GM18873 (cell line): ENCODE measurements at regions not wholly inside any gene's neighbourhood (a gene's known extent, or its start where the extent isn't known, plus 50 kb on each side); places are given as distances from the start of the nearest gene placed in this dataset.
A peak's percentile ranks its signal among the peaks of the same experiment; 100 is the strongest.

Source experiments
- ATAC-seq: cut with Tn5 transposase; IDR thresholded peaks from one replicate; pipeline ENCODE4 v1.9.1; 2021; ENCODE audit warnings: mild to moderate bottlenecking, moderate library complexity, moderate number of reproducible peaks; ENCODE audit not compliant: unreplicated experiment, low FRiP score

DNA sequence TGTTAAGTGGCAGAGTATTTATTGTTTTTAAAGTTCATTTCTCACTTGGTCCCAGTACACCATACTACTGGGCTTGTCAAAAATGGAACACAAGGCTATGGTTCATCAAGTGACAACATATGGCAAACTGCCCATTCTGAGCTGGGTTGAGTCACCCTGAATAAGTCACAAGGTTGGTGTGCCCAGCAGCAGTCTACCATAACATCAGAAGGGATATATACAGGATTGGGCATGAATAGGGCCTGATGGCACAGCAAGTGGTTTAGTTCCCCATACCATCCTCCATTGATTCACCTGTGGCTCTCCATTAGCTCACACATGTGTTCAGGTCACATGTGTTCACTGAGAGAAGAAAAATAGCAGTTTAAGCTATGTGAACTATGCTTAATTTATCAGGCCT, 249.8 kb upstream of the PRDM9 start:
- ATAC-seq, result no peak

- ATAC-seq, result no peak
Observed at GRCh38 chr5:23253621-23254198, 253.7 kb upstream of the PRDM9 start.

GRCh38 chr5:23242891-23243290, 264.5 kb upstream of the PRDM9 start:
- no peak for ATAC-seq

DNA sequence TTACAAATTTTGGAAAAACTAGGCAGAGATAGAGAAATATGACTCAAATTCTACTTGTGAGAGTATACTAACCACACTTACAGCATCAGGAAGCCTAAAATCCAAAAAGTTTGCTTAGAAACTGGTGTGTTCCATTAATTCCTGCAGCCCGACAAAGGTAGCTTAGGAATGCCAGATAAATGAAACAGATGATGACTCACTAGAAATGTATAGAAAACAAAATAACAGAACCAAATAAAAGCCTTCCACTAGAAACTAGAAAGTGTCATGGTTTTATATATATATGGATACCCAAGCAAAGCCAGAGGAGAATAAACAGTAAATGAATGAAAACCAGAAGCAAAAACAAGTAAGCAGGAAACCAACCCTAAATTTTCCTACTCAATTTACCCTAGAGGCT, 272.2 kb upstream of the PRDM9 start:
- ATAC-seq, result no peak

DNA sequence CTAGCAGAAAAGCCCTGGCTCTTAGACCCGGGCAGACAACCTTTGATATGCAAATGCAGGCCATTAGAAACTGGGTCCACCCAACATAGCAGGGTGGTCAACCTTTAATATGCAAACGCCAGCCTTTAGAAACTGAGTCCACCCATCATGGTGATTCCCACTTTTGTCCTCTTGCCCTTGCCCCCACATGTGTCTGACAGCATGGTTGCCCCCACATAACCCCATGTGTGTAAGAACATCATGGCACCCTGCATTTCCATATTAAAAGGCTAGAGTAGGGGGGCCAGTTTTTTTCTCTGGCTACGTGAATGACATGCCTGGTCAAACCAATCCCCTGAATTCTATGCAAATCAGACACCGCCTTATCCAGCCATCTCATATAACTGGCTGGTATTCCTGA, 273.2 kb upstream of the PRDM9 start:
- no peak for ATAC-seq

DNA sequence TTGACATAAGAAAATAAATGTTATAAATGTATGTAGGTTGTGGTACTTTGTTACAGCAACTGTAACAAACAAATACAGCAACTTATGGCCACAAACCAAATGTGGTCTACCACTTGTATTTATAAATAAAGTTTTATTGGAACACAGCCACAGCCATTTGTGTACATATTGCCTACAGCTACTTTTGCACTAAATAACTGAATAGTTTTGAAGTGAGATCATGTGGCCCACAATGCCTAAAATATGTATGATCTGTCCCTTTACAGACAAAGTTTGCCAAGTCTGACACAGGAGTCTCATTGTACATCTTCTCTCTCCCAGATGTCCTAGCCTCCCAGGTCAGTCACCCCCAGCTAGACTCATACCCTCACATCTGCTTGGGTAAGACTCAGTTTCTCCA, 283.6 kb upstream of the PRDM9 start:
- no peak for ATAC-seq

- ATAC-seq, result no peak
Observed at GRCh38 chr5:23221831-23222230, 285.6 kb upstream of the PRDM9 start.

- ATAC-seq, result no peak
Observed at GRCh38 chr5:23217159-23217558, 290.2 kb upstream of the PRDM9 start.

GRCh38 chr5:23216345-23216744, 291.1 kb upstream of the PRDM9 start:
- ATAC-seq, result no peak

DNA sequence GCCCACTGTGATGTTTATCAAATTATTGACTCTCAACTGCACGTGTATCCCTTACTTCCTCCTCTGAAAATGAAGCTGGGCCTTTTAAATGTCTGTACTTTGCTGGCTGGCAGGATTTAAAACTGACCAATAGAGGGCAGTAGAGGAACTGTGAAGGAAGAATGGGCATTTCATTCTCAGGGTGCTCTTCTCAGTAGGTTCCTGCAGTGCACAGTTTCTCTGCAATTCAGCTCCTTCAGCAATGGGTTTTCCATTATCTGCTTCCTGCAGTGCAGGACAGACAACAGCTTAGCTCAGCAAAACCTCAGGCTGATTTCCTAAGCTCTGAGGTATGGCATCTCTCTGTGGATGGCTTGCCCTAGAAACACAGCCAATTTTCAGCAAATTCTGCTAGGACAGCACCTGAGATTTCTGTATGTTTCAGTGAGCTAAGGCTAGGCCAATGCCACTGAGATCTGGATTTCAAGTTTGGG, 298.4 kb upstream of the PRDM9 start:
- ATAC-seq, result peak; percentile 55

GRCh38 chr5:23204111-23204510, 303.3 kb upstream of the PRDM9 start:
- no peak for ATAC-seq

DNA sequence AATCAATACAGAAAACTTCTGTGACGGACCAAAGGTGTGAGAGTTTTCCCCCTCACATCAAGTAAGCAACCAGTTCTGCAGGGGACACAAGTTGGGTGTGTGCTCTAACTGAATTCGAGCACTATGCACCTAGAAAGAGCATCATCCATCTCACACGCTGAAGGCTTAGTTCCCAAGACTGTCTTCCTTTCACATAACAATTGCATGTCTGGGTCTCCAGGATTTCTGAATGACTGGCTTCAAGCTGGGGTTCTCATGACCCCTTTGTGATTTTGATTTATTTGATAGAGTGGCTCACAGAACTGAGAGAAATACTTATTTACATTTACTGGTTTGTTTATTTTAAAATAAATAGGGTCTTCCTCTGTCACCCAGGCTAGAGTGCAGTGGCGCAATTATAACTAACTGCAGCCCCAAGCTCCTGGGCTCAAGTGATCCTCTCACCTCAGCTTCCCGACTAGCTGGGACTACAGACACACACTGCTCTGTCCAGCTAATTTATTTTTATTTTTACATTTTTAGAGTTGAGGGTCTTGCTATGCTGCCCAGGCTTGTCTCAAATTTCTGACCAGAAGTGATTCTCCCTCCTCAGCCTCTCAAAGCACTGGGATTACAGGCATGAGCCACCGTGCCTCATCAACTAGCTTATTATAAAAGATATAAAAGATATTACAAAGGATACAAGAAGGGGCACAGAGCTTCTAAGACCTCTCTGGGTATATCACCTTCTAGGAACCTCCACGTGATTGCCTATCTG, 316.7 kb upstream of the CDH12 start:
- no peak for ATAC-seq

GRCh38 chr5:23164971-23165370, 311.8 kb upstream of the CDH12 start:
- ATAC-seq, result no peak

DNA sequence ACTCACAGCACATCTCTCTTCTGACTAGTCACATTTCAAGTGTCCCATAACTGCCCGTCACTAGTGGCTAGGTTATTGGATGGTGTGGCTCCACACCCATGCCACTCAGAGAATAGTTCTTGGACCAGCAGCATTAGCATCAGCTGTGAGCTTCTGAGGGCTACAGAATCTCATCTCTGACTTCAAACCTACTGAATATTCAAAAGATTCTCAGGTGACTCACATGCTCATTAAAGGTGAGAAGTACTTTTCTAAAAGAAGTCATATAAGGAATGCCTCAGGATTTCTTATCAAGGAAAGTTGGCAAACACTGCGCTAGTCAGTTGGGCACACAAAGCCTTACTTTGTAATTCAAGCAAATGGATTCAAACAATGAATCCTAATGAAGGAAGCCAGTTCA, 305.0 kb upstream of the CDH12 start:
- ATAC-seq, result no peak

DNA sequence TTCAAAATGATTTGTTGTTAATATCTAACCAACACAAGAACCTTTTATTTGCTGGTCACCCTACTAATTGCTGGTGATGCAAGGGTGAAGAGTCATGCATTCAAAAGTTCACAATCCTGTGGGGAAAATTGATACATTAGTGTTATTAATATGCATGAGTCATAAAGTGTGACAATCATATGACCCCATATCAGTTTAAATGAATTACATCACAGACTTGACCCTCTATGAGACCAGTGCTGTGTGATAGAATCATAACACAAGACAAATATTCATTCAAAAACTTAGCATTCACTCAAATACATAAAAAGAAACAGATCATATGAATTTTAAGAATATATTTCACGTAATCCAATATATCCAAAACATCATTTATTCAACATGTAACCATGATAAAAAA, 304.6 kb upstream of the CDH12 start:
- no peak for ATAC-seq

- ATAC-seq, result no peak
Observed at GRCh38 chr5:23157169-23157568, 304.0 kb upstream of the CDH12 start.

- ATAC-seq, result no peak
Observed at GRCh38 chr5:23147625-23148024, 294.5 kb upstream of the CDH12 start.

GRCh38 chr5:23146183-23146582, 293.0 kb upstream of the CDH12 start:
- no peak for ATAC-seq

DNA sequence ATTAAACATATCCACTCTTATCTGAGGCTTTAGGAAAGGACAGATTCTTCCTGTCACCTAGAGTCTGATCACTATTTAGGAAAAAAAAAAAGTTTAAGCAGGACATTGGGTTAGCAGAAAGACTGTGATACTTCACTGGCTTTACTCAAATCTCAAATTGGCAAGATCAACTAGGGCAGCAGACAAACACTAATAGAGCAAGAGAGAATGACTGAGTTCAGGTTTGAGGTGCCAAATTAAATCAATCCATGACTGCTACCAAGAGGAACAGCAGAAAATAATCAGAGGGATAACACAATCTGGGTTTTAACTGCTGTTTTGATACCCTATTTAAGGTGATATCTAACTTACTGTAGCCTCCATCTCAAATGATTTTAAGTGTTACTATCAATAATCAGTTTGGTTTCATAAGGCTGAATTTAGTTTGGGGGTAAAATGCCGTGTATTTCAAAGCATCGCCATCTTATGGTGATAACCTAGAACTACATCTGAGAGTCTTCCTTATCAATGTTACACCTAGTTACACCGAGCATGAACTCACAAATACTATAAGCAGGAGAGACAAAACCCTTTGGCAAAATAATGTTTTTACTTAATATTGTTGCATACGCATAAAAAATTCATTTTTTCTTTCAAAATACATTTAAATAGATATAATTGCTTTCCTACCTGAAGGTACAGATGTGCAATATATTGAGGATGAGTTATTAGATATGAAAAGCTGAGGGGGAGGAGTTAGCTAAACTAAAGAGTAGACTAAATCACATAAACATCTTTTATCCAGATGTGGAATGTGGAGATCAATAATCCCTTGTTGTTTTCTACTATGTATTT, 286.4 kb upstream of the CDH12 start:
- no peak for ATAC-seq

DNA sequence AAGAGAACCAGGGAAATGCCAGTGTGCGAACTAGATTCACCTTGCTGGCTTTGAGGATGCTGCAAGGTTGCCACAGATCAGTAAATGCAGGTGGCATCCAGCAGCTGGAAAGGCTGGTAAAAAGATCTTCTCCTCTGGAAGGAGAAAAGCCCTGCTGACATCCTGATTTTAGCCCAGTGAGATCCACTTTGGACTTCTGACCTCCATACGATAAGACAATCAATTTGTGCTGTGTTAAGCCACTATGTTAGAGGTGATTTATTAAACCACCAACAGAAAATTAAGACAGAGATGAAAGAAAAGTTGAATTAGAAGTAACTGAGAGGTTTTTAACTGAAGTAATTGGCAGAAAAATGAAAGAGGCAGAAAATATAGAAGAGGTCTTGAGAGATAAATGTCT, 283.8 kb upstream of the CDH12 start:
- ATAC-seq, result no peak

GRCh38 chr5:23132231-23132630, 279.1 kb upstream of the CDH12 start:
- ATAC-seq, result no peak
